GM12872 (cell line): ENCODE measurements at regions not wholly inside any gene's neighbourhood (a gene's known extent, or its start where the extent isn't known, plus 50 kb on each side); places are given as distances from the start of the nearest gene placed in this dataset.

Experiments
- CTCF ChIP-seq: IDR thresholded peaks from 3 replicates; pipeline ENCODE4 v1.5.1; 2011; ENCODE audit warnings: low read depth, mild to moderate bottlenecking, low read length, moderate library complexity; ENCODE audit not compliant: insufficient read depth

- no peak for TF ChIP-seq CTCF
Observed at GRCh38 chr11:122309262-122309925, 193.4 kb upstream of the BLID start.

GRCh38 chr11:122308226-122308625, 192.2 kb upstream of the BLID start:
- TF ChIP-seq CTCF = no peak

GRCh38 chr11:122307476-122308035, 191.5 kb upstream of the BLID start:
- TF ChIP-seq CTCF = no peak

GRCh38 chr11:122306831-122307391, 190.9 kb upstream of the BLID start:
- TF ChIP-seq CTCF = no peak

GRCh38 chr11:122305426-122306320, 189.7 kb upstream of the BLID start:
- TF ChIP-seq CTCF = no peak

GRCh38 chr11:122304973-122305372, 189.0 kb upstream of the BLID start:
- TF ChIP-seq CTCF = no peak

- TF ChIP-seq CTCF = no peak
Observed at GRCh38 chr11:122304306-122304705, 188.3 kb upstream of the BLID start.
